ENCODE measurements at regions not wholly inside any gene's neighbourhood (a gene's known extent, or its start where the extent isn't known, plus 50 kb on each side); places are given as distances from the start of the nearest gene placed in this dataset.
"Not testable (repeated sequence)": the region's sequence is repeated elsewhere in the genome, so short reads cannot be mapped to it uniquely, and the experiment has no call there.

- Histone ChIP-seq H3K79me2 (ENCODE audit: control insufficient read depth, insufficient read depth, low read length) (no peaks in the 10 kb centered on the region), H3K27ac (ENCODE audit: extremely low read depth, low read depth, low read length) (no peak overlapping the region), H3K4me3 (no peak overlapping the region), H3K36me3 (ENCODE audit: control insufficient read depth, insufficient read depth, low read length) (no peaks in the 10 kb centered on the region), H3K9me3 (replicated peaks; ENCODE audit: control insufficient read depth, insufficient read depth, low read depth, low read length) (no peaks in the 10 kb centered on the region), H3K4me2 (ENCODE audit: insufficient read depth, low read length) (no peak overlapping the region), H2AFZ (ENCODE audit: low read depth, low read length) (no peak overlapping the region), H3K27me3 (ENCODE audit: control insufficient read depth in 2 of 2, insufficient read depth in 2 of 2, low read length in 2 of 2) (no peaks in the 10 kb centered on the region), H4K20me1 (replicated peaks; ENCODE audit: control insufficient read depth, insufficient read depth, low read length) (no peaks in the 10 kb centered on the region), H3K4me1 (replicated peaks in 1 of 2; ENCODE audit: control insufficient read depth in 2 of 2, insufficient read depth in 2 of 2, low read length in 2 of 2) (no peaks in the 10 kb centered on the region), H3K9ac (ENCODE audit: insufficient read depth in 1 of 2, low read depth in 2 of 2, low read length in 2 of 2) (no peak overlapping the region), H3K9me1 (ENCODE audit: control insufficient read depth, insufficient read depth, low read length) (no peaks in the 10 kb centered on the region)
- ATAC-seq (no peak), DNase-seq (ENCODE audit: extremely low read depth in 1 of 4, low spot score in 3 of 4) (no peak), FAIRE-seq (no peak)
- no TSS peak for BruUV-seq (replicated peaks)
- in situ Hi-C loops (cut with MboI), result no loop called here
- WGBS (ENCODE audit: insufficient coverage, low coverage, missing lambda C conversion rate), result 4% methylated on average over 5 of the region's 5 CpGs
- ChIA-PET POLR2A (no interaction called here), CTCF (ENCODE audit: low intra/inter-chr PET ratio) (no interaction called here)
- TF ChIP-seq KAT2B (IDR thresholded peaks at IDR 0.05; ENCODE audit: low read depth, low read length) (no peak), TRIM28 (IDR thresholded peaks at IDR 0.05) (no peak), DEAF1 (CRISPR knock-in tag; IDR thresholded peaks at IDR 0.05) (no peak), ZHX1 (conservative IDR thresholded peaks at IDR 0.05; ENCODE audit: low read length) (no peak), SMAD4 (CRISPR knock-in tag; conservative IDR thresholded peaks at IDR 0.05) (no peak), HNRNPH1 (optimal IDR thresholded peaks at IDR 0.05; ENCODE audit: low read depth, low read length) (no peak), HCFC1 (IDR thresholded peaks at IDR 0.05; ENCODE audit: low read depth, low read length) (no peak), MCM5 (IDR thresholded peaks at IDR 0.05; ENCODE audit: low read depth) (no peak), SFPQ (IDR thresholded peaks at IDR 0.05; ENCODE audit: low read depth, low read length) (no peak), TAL1 (IDR thresholded peaks at IDR 0.05) (no peak), HMG20B (CRISPR knock-in tag; IDR thresholded peaks at IDR 0.05) (no peak)
- intact Hi-C loops (cut with micrococcal nuclease), result no loop called here
Observed at GRCh38 chrX:81979806-81980515, 778.1 kb downstream of the SH3BGRL start.

- in situ Hi-C loops (cut with MboI); H3K4me3 ChIP-seq; H3K36me3 ChIP-seq (ENCODE audit: control insufficient read depth, insufficient read depth, low read length); H3K9me3 ChIP-seq (replicated peaks; ENCODE audit: control insufficient read depth, insufficient read depth, low read depth, low read length); H4K20me1 ChIP-seq (replicated peaks; ENCODE audit: control insufficient read depth, insufficient read depth, low read length); H3K9ac ChIP-seq (ENCODE audit: insufficient read depth in 1 of 2, low read depth in 2 of 2, low read length in 2 of 2); H3K79me2 ChIP-seq (ENCODE audit: control insufficient read depth, insufficient read depth, low read length); H3K9me1 ChIP-seq (ENCODE audit: control insufficient read depth, insufficient read depth, low read length); POLR2A ChIA-PET; H2AFZ ChIP-seq (ENCODE audit: low read depth, low read length); H3K4me1 ChIP-seq (replicated peaks in 1 of 2; ENCODE audit: control insufficient read depth in 2 of 2, insufficient read depth in 2 of 2, low read length in 2 of 2); intact Hi-C loops (cut with micrococcal nuclease); DNase-seq (ENCODE audit: extremely low read depth in 1 of 4, low spot score in 3 of 4); H3K4me2 ChIP-seq (ENCODE audit: insufficient read depth, low read length); H3K27me3 ChIP-seq (ENCODE audit: control insufficient read depth in 2 of 2, insufficient read depth in 2 of 2, low read length in 2 of 2); BruUV-seq (replicated peaks); H3K27ac ChIP-seq (ENCODE audit: extremely low read depth, low read depth, low read length); CTCF ChIA-PET (ENCODE audit: low intra/inter-chr PET ratio); ATAC-seq; FAIRE-seq: not testable (repeated sequence)
- WGBS (ENCODE audit: insufficient coverage, low coverage, missing lambda C conversion rate), result 0% methylated on average over 2 of the region's 2 CpGs
Observed at GRCh38 chrX:81987217-81987616, 785.3 kb downstream of the SH3BGRL start.

All from K562 (cell line).